ENCODE measurements at regions not wholly inside any gene's neighbourhood (a gene's known extent, or its start where the extent isn't known, plus 50 kb on each side); places are given as distances from the start of the nearest gene placed in this dataset.
"Not testable (repeated sequence)": the region's sequence is repeated elsewhere in the genome, so short reads cannot be mapped to it uniquely, and the experiment has no call there.

DNA sequence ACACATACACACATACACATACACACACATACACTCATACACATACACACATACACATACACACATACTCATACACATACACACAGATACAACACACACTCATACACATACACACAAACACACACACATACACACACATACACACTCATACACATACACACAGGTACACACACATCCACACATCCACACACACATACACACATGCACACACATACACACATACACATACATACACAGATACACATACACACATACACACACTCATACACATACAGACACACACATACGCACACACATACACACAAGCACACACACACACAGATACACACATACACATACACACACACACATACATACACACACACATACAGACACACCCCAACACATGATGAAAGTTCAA, 729.1 kb upstream of the SOX11 start:
- in situ Hi-C loops (cut with HindIII; ENCODE audit: low pct_ligation_motif_present, low pct_unique_long_range_greater_than_20kb, low sequenced_read_pairs): no loop called here
- DNase-seq: no peak

- no peak for DNase-seq
- in situ Hi-C loops (cut with HindIII; ENCODE audit: low pct_ligation_motif_present, low pct_unique_long_range_greater_than_20kb, low sequenced_read_pairs): no loop called here
Observed at GRCh38 chr2:4964001-4964540, 728.1 kb upstream of the SOX11 start.

DNA sequence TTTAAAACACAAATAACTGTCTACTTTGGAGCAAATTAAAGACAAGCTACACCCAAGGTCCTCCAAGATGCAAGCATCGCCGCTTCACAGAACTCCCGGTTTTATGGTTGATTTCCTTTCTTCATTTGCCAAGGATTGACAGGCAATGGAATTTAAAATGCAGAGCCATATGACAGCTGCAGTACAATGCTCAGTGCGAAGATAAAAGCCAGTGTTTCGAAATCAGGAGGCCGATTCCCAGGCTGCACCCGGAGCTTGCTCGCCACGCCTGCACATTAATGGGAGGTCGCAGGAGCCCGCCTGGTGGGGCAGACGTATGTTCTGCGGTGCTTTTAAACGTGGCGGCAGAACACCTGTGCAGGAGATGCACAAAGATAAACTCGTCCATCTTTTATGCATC, 727.6 kb upstream of the SOX11 start:
- in situ Hi-C loops (cut with HindIII; ENCODE audit: low pct_ligation_motif_present, low pct_unique_long_range_greater_than_20kb, low sequenced_read_pairs): no loop called here
- no peak for DNase-seq

- in situ Hi-C loops (cut with HindIII; ENCODE audit: low pct_ligation_motif_present, low pct_unique_long_range_greater_than_20kb, low sequenced_read_pairs): no loop called here
- no peak for DNase-seq
Observed at GRCh38 chr2:4965556-4966320, 726.4 kb upstream of the SOX11 start.

DNA sequence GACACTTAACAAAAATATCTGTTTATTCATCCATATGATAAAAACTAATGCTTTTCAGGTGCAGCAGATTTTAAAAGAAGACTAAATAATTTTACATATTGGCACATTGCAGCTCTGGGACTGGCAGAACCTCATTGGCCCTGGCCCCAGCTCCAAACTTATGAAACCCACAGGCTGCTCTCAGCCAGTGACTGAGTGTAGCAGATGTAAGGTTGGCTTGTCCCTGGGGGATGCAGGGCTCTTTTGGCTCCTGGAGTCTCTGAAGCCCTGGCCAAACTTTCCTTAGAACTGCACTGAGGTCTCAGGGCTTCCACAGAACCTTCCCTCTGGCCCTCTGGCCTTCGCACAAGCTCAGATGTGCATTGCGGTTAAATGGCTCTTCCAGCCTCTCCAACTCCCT, 725.0 kb upstream of the SOX11 start:
- no peak for DNase-seq
- in situ Hi-C loops (cut with HindIII; ENCODE audit: low pct_ligation_motif_present, low pct_unique_long_range_greater_than_20kb, low sequenced_read_pairs): no loop called here

DNA sequence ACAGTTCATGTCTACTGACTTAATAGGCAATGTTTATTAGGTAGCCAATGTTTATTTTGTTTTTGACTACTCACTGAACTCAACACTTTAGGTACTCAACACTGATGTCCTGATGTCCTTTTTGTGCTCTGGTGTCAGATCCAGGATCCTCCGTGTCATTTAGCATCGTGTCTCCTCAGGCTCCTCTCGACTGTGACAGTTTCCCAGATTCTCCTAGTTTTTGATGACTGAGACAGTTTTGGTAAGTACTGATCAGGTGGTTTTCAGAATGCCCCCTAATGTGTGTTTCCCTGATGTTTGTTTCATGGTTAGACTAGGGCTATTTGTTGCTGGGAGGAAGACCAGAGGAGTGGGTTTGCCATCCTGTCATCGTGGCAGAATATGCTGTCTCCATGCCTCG, 719.7 kb upstream of the SOX11 start:
- in situ Hi-C loops (cut with HindIII; ENCODE audit: low pct_ligation_motif_present, low pct_unique_long_range_greater_than_20kb, low sequenced_read_pairs): no loop called here
- DNase-seq: no peak

DNA sequence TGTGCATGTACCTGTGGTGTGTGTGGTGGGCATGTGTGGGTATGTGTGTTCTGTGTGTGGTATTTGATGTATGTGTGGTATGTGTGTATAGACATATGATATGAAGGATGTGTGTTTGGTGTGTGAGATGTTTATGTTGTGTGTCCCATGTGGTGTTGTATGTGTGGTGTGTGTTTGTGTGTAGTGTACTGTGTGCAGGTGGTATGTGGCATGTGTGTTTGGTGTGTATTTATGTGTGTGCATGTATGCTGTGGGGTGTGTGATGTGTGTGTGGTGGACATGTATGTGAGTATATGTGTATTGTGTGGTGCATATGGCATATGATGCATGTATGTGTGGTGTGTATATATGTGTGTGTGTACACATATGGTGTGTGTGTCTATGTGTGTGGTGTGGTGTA, 718.8 kb upstream of the SOX11 start:
- DNase-seq: no peak
- in situ Hi-C loops (cut with HindIII; ENCODE audit: low pct_ligation_motif_present, low pct_unique_long_range_greater_than_20kb, low sequenced_read_pairs): no loop called here

GRCh38 chr2:4973973-4974372, 718.2 kb upstream of the SOX11 start:
- in situ Hi-C loops (cut with HindIII; ENCODE audit: low pct_ligation_motif_present, low pct_unique_long_range_greater_than_20kb, low sequenced_read_pairs): no loop called here
- no peak for DNase-seq

- in situ Hi-C loops (cut with HindIII; ENCODE audit: low pct_ligation_motif_present, low pct_unique_long_range_greater_than_20kb, low sequenced_read_pairs): no loop called here
Observed at GRCh38 chr2:4976407-4976806, 715.8 kb upstream of the SOX11 start.

DNA sequence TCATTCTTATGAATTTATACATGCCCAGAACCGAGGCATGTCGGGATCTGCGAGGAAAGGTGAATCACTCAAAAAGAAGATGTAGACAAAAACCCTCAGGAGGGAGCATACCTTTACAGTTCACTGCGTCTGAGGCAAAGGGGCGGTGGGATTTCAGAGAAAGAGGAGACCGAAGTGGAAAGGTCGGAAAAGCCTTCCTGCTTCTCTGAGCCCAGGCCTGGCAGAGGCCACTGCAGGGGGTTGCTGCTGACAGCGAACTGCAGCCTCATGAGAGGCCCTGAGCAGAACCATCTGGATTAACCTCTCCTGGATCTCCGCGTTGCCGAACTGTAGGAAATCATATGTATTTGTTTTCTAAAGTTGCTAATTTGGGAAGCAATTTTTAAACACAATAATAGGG, 713.1 kb upstream of the SOX11 start:
- no peak for DNase-seq
- in situ Hi-C loops (cut with HindIII; ENCODE audit: low pct_ligation_motif_present, low pct_unique_long_range_greater_than_20kb, low sequenced_read_pairs): no loop called here

More at GRCh38 chr2:4976407-4976806, 715.8 kb upstream of the SOX11 start:
- no peak for DNase-seq

DNA sequence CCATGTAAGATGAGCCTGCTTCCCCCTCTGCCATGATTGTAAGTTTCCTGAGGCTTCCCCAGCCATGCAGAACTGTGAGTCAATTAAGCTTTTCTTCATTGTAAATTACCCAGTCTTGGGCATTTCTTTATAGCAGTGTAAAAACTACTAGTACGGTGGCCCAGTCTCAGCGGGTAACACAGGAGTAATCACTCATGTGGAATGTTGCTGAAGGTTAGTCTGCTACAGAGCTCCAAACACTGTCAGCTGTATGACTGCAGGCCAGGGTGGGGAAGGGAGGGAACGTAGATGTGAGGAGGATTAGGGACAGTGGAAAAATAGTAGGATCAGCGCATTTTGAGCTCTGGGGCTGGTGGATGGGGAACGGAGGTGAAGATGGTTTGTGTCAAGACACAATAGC, 711.2 kb upstream of the SOX11 start:
- no peak for DNase-seq
- in situ Hi-C loops (cut with HindIII; ENCODE audit: low pct_ligation_motif_present, low pct_unique_long_range_greater_than_20kb, low sequenced_read_pairs): no loop called here

DNA sequence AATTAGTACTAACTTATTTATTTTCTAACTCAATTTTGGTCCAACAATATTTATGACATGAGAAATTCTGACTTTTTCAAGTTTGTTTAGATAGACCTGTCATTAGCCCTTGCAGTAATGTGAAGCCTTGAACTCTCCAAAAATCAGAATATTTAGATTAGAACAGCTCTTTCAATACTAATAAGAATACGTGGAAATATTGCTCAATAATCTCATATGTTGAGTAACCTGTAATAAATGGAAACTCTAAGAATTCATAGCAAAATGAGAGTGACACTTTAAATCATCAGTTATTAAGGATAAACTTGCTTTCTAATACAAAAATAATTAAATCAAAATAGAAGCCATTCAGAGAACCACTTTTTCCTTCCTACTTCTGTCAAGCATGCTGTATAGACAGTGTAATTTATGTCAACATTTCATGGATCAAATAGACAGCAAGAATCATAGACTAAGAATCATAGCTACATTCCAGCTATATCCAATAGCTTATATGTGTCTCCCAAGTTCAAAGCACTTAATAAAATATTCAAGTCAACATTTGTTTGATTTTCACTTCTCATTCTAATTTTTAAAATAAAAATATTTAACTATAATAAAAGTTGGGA, 710.3 kb upstream of the SOX11 start:
- no peak for DNase-seq

GRCh38 chr2:4988444-4988843, 703.7 kb upstream of the SOX11 start:
- in situ Hi-C loops (cut with HindIII; ENCODE audit: low pct_ligation_motif_present, low pct_unique_long_range_greater_than_20kb, low sequenced_read_pairs); DNase-seq: not testable (repeated sequence)

More for the DNA sequence above, 710.3 kb upstream of the SOX11 start:
- in situ Hi-C loops (cut with HindIII; ENCODE audit: low pct_ligation_motif_present, low pct_unique_long_range_greater_than_20kb, low sequenced_read_pairs): no loop called here

GRCh38 chr2:4992226-4992625, 700.0 kb upstream of the SOX11 start:
- DNase-seq: no peak
- in situ Hi-C loops (cut with HindIII; ENCODE audit: low pct_ligation_motif_present, low pct_unique_long_range_greater_than_20kb, low sequenced_read_pairs): no loop called here

DNA sequence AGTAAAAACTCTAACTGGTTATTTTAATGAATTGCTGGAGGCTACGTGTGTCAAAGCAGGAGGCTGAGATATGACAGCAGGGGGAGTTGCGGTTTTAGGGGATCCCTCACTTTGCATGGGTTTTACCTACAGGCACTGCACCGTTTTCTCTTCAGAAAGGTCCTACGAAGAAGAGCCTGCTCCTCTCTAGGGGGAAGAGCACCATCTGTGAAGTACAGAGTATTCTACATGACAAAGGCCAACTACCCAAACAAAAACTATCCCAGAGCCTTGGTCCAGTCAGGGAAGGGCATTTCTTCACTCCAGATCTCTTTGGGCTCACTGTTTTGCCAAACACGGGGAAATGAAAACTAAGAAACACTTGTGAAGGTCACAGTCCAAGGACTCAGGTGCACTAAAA, 696.7 kb upstream of the SOX11 start:
- no peak for DNase-seq
- in situ Hi-C loops (cut with HindIII; ENCODE audit: low pct_ligation_motif_present, low pct_unique_long_range_greater_than_20kb, low sequenced_read_pairs): no loop called here

- in situ Hi-C loops (cut with HindIII; ENCODE audit: low pct_ligation_motif_present, low pct_unique_long_range_greater_than_20kb, low sequenced_read_pairs): no loop called here
- no peak for DNase-seq
Observed at GRCh38 chr2:5007596-5007995, 684.6 kb upstream of the SOX11 start.

- DNase-seq: no peak
Observed at GRCh38 chr2:5019324-5019723, 672.9 kb upstream of the SOX11 start.

DNA sequence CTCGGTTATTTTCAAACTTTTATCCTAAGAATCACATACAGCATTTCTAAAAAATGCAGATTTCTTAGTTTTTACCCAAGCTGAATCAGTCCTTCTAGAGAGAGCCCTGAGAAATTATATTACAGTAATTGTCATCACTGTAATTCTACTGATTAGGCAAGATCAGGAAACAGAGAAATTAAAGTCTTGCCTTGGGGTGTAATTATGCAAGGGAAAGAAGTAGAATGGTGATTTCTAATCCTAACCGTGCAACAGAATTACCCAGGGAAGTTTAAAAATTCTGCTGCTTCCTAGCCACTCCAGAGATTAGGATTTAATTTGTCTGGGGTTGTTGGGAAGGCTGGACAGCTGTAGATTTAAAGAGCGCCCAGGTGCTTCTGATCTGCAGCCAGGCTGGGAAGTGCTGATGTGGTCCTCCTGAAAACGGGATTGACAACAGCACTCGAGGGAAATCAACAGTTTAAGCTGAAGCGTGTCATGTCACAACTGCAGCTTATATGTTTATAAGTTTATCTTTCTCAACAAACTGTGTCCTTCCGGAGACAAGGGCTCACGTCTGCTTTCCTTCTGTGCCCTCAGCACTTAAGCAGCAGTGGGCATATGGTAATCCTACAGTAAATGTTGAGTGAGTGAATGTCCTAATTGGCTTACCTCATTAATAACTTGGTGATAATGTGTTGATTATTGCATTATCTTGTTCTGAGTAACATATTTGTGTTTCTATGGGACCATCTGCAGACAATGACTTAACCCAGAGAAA, 671.9 kb upstream of the SOX11 start:
- DNase-seq: no peak
- in situ Hi-C loops (cut with HindIII; ENCODE audit: low pct_ligation_motif_present, low pct_unique_long_range_greater_than_20kb, low sequenced_read_pairs): no loop called here

More at GRCh38 chr2:5019324-5019723, 672.9 kb upstream of the SOX11 start:
- in situ Hi-C loops (cut with HindIII; ENCODE audit: low pct_ligation_motif_present, low pct_unique_long_range_greater_than_20kb, low sequenced_read_pairs): no loop called here

DNA sequence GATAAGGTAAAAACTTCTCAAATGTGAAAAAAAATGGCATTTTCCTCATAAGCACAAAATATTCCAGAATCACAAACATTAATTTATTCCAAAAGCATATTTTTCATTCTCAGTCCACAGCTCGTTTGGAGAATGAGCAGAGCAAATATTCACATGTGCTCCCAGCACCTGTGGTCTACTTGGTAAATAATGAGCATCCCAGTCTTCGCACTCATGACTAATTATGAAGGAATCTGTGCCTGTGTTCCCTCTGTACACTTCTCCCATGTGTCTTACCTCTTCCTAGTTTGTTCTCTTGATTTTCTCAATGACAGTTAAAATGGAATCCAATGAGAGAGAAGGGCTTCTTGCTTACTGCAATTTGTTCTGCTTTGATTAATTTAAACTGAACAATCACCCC, 671.0 kb upstream of the SOX11 start:
- in situ Hi-C loops (cut with HindIII; ENCODE audit: low pct_ligation_motif_present, low pct_unique_long_range_greater_than_20kb, low sequenced_read_pairs): no loop called here
- no peak for DNase-seq

Measured in ACHN (cell line).